A549 (cell line): ENCODE measurements at regions not wholly inside any gene's neighbourhood (a gene's known extent, or its start where the extent isn't known, plus 50 kb on each side); places are given as distances from the start of the nearest gene placed in this dataset.

Experiments used
- ATAC-seq, 2 experiments: fragments of 200-7000 bp in 1 of 2; fragments of >200 bp in 1 of 2; cut with Nextera tagmentation in 1 of 2; cut with Tn5 transposase in 1 of 2; 3 replicates each; pipeline versions ENCODE4 v1.8.0 to v1.9.1; 2018 to 2020; ENCODE audit warnings: mild to moderate bottlenecking in 1 of 2, moderate library complexity in 1 of 2
- CTCF ChIA-PET: fragments of 300-600 bp; sonication (Branson Sonifier 250); formaldehyde crosslinking; extraction: SDS; loops from one replicate; lab custom pipeline; 2021; ENCODE audit warnings: antibody characterized with exemption, inconsistent platforms; lab: Yijun Ruan, JAX
- POLR2A ChIA-PET: fragments of 350-600 bp; formaldehyde crosslinking; extraction: SDS; loops from one replicate; lab custom pipeline; 2021; ENCODE audit warnings: antibody characterized with exemption, inconsistent platforms; lab: Yijun Ruan, JAX
- DNase-seq, 2 experiments: peaks; one replicate each; pipeline versions ENCODE4 v3.0.0 to v3.0.0-alpha.2; 2011 to 2016; ENCODE audit warnings: low read depth in 1 of 2, low spot score in 1 of 2
- FAIRE-seq: peaks from 2 replicates; lab custom pipeline; 2011; peaks lifted over from hg19 to GRCh38; lab: Jason Lieb, UNC
- H3K27ac ChIP-seq, 2 experiments: fragments of >200 bp; sonication (Bioruptor Twin); formaldehyde crosslinking; 3 replicates each; pipeline ENCODE4 v1.5.1; 2016 to 2017
- H3K4me1 ChIP-seq: fragments of >200 bp; sonication (Bioruptor Twin); formaldehyde crosslinking; 3 replicates; pipeline ENCODE4 v1.6.1; 2016
- H3K4me2 ChIP-seq: fragments of >200 bp; sonication (Bioruptor Twin); formaldehyde crosslinking; 3 replicates; pipeline ENCODE4 v1.6.1; 2016
- H3K4me3 ChIP-seq: fragments of >200 bp; sonication (Bioruptor Twin); formaldehyde crosslinking; 3 replicates; pipeline ENCODE4 v1.5.1; 2016
- H3K9me3 ChIP-seq: fragments of >200 bp; sonication (Bioruptor Twin); formaldehyde crosslinking; 3 replicates; pipeline ENCODE4 v1.6.1; 2016
- CBX2 ChIP-seq: fragments of 200-600 bp; sonication (generic); IDR thresholded peaks from 2 replicates; pipeline ENCODE4 v1.6.1; 2016; ENCODE audit warnings: low read depth, mild to moderate bottlenecking, borderline replicate concordance
- CEBPB ChIP-seq, 2 experiments: fragments of >200 bp in 1 of 2; sonication (Bioruptor Twin) in 1 of 2; formaldehyde crosslinking in 1 of 2; IDR thresholded peaks; 2 replicates each; pipeline ENCODE4 v1.6.1; 2012 to 2016
- CTCF ChIP-seq: fragments of >200 bp; sonication (Bioruptor Twin); formaldehyde crosslinking; IDR thresholded peaks from 3 replicates; pipeline ENCODE4 v1.5.1; 2016
- EHF ChIP-seq: fragments of 250-450 bp; sonication (Bioruptor Pico); IDR thresholded peaks from 2 replicates; pipeline ENCODE4 v1.5.0; 2020; ENCODE audit warnings: mild to moderate bottlenecking
- FOSL2 ChIP-seq, 2 experiments: fragments of 450-650 bp in 1 of 2; fragments of >200 bp in 1 of 2; sonication (Bioruptor Twin) in 1 of 2; formaldehyde crosslinking; IDR thresholded peaks; 2 replicates each; pipeline versions ENCODE4 v1.5.0 to v1.6.1; 2016 to 2020; ENCODE audit warnings: mild to moderate bottlenecking in 1 of 2, moderate library complexity in 1 of 2
- HDAC2 ChIP-seq: fragments of 200-600 bp; sonication (generic); IDR thresholded peaks from 2 replicates; pipeline ENCODE4 v1.6.1; 2016
- HEYL ChIP-seq: fragments of 250-450 bp; sonication (Bioruptor Pico); IDR thresholded peaks from 2 replicates; pipeline ENCODE4 v1.8.0; 2021; ENCODE audit warnings: mild to moderate bottlenecking, moderate library complexity
- HOXA7 ChIP-seq: fragments of 250-450 bp; sonication (Bioruptor Pico); IDR thresholded peaks from 2 replicates; pipeline ENCODE4 v1.5.0; 2020; ENCODE audit warnings: mild to moderate bottlenecking, moderate library complexity
- HOXB13 ChIP-seq: fragments of 250-450 bp; sonication (Bioruptor Pico); IDR thresholded peaks from 2 replicates; pipeline ENCODE4 v1.5.0; 2020; ENCODE audit warnings: low read depth, mild to moderate bottlenecking, moderate library complexity
- KDM1A ChIP-seq: fragments of 200-600 bp; sonication (generic); IDR thresholded peaks from 2 replicates; pipeline ENCODE4 v1.6.1; 2016; ENCODE audit warnings: low read depth, mild to moderate bottlenecking
- KDM5A ChIP-seq: fragments of 200-600 bp; sonication (generic); IDR thresholded peaks from 2 replicates; pipeline ENCODE4 v1.6.1; 2016; ENCODE audit warnings: antibody characterized with exemption, mild to moderate bottlenecking
- MAZ ChIP-seq: fragments of 150-350 bp; IDR thresholded peaks from 2 replicates; pipeline ENCODE4 v1.6.1; 2014; ENCODE audit warnings: antibody characterized with exemption, low read depth, low read length, borderline replicate concordance
- RCOR1 ChIP-seq: fragments of 150-350 bp; IDR thresholded peaks from 2 replicates; pipeline ENCODE4 v1.6.1; 2014; ENCODE audit warnings: antibody characterized with exemption, low read length, low read depth
- REST ChIP-seq: fragments of 200-600 bp; sonication (generic); IDR thresholded peaks from 2 replicates; pipeline ENCODE4 v1.6.1; 2016; ENCODE audit warnings: antibody characterized with exemption, mild to moderate bottlenecking, moderate library complexity
- RFX5 ChIP-seq: fragments of 450-650 bp; IDR thresholded peaks from 2 replicates; pipeline ENCODE4 v1.7.1; 2014; ENCODE audit warnings: antibody characterized with exemption, mild to moderate bottlenecking, moderate library complexity
- RNF2 ChIP-seq: fragments of 200-600 bp; sonication (generic); IDR thresholded peaks from 2 replicates; pipeline ENCODE4 v1.6.1; 2016; ENCODE audit warnings: low read depth, mild to moderate bottlenecking, antibody characterized with exemption, moderate library complexity, borderline replicate concordance
- SREBF2 ChIP-seq: fragments of 450-650 bp; IDR thresholded peaks from 2 replicates; pipeline ENCODE4 v1.6.1; 2014; ENCODE audit warnings: mild to moderate bottlenecking, moderate library complexity
- TFCP2L1 ChIP-seq: fragments of 250-450 bp; sonication (Bioruptor Pico); IDR thresholded peaks from 2 replicates; pipeline ENCODE4 v1.5.0; 2021; ENCODE audit warnings: mild to moderate bottlenecking
- TP53 ChIP-seq: fragments of 250-450 bp; sonication (Bioruptor Pico); IDR thresholded peaks from 2 replicates; pipeline ENCODE4 v1.5.0; 2021; ENCODE audit warnings: mild to moderate bottlenecking, moderate library complexity
- ZFP36 ChIP-seq: fragments of 450-650 bp; IDR thresholded peaks from 2 replicates; pipeline ENCODE4 v1.6.1; 2014; ENCODE audit warnings: borderline replicate concordance; ENCODE audit not compliant: partially characterized antibody
- ZNF302 ChIP-seq: fragments of 250-450 bp; sonication (Bioruptor Pico); IDR thresholded peaks from 2 replicates; pipeline ENCODE4 v1.9.0; 2021; ENCODE audit warnings: inconsistent platforms, mild to moderate bottlenecking, moderate library complexity
- ZSCAN20 ChIP-seq: fragments of 250-450 bp; sonication (Bioruptor Pico); IDR thresholded peaks from 2 replicates; pipeline ENCODE4 v1.8.0; 2022; ENCODE audit warnings: mild to moderate bottlenecking, moderate library complexity
- WGBS: methylation state at CpG from one replicate; pipeline ENCODE4 v1.1.6; 2017; ENCODE audit errors: missing lambda C conversion rate; 5-methylcytosine and 5-hydroxymethylcytosine counted together
- TF ChIP-seq, protein P1 (sequence below): fragments of 250-450 bp; sonication (Bioruptor Pico); IDR thresholded peaks from 2 replicates; pipeline ENCODE4 v1.5.0; 2021; ENCODE audit warnings: mild to moderate bottlenecking, moderate library complexity, borderline replicate concordance
- TF ChIP-seq, protein P2 (sequence below): fragments of 450-650 bp; IDR thresholded peaks from 2 replicates; pipeline ENCODE4 v1.6.1; 2014; ENCODE audit warnings: antibody characterized with exemption

GRCh38 chr5:104573949-104574709, 1011.5 kb upstream of the NUDT12 start (continued):
- no peak for TF ChIP-seq KDM1A
- no peak for TF ChIP-seq HEYL
- no peak for TF ChIP-seq TP53 (CRISPR knock-in tag)
- no peak for TF ChIP-seq CEBPB (IDR thresholded peaks at IDR 0.05)
- TF ChIP-seq, all 56 proteins: peak for 0

DNA sequence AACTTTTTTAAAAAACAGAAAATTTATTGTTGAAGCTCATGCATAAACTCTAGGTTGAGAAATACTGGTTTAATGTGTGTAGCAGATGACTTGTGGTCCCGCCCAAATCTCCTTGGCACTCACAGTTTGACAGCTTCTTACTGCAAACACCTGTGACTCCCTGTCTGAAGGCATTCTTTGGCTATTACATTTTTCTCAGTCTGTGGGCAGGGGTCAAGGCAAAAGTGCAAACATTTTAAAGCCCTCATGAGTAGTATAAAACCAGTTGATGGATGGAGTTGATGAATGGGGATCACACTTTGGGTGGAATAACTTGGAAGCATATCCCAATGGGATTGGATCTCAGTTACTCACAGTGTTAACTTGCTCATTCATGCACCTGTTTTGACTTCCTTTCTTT, 1007.0 kb upstream of the NUDT12 start:
- CTCF ChIA-PET: no interaction called here
- POLR2A ChIA-PET: no interaction called here
- TF ChIP-seq MAZ (no peak), CEBPB (IDR thresholded peaks at IDR 0.05) (no peak), REST (no peak), CBX2 (no peak), EHF (CRISPR knock-in tag) (no peak), CTCF (no peak), HOXA7 (CRISPR knock-in tag) (no peak), RCOR1 (no peak), ZSCAN20 (CRISPR knock-in tag) (no peak), RNF2 (no peak), SREBF2 (no peak), ZFP36 (no peak)
- TF ChIP-seq, protein P1, sequence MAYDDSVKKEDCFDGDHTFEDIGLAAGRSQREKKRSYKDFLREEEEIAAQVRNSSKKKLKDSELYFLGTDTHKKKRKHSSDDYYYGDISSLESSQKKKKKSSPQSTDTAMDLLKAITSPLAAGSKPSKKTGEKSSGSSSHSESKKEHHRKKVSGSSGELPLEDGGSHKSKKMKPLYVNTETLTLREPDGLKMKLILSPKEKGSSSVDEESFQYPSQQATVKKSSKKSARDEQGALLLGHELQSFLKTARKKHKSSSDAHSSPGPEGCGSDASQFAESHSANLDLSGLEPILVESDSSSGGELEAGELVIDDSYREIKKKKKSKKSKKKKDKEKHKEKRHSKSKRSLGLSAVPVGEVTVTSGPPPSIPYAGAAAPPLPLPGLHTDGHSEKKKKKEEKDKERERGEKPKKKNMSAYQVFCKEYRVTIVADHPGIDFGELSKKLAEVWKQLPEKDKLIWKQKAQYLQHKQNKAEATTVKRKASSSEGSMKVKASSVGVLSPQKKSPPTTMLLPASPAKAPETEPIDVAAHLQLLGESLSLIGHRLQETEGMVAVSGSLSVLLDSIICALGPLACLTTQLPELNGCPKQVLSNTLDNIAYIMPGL (CRISPR knock-in tag): no peak
- H3K4me3 ChIP-seq: no peak overlapping the region
- H3K4me2 ChIP-seq: no peak overlapping the region
- no peak for FAIRE-seq
- no peak for ATAC-seq
- 46% methylated on average over 1 of the region's 1 CpG for WGBS
- no peak for DNase-seq
- no peaks in the 10 kb centered on the region for H3K9me3 ChIP-seq
- H3K27ac ChIP-seq: no peak overlapping the region
- no peaks in the 10 kb centered on the region for H3K4me1 ChIP-seq

GRCh38 chr5:104564530-104564929, 1001.9 kb upstream of the NUDT12 start:
- CTCF ChIA-PET: interaction anchor here (0.9 kb wide), 1 partner anchor 17 kb away, joined by 3 read pairs; no protein-coding TSS in a partner anchor
- ATAC-seq (no peak), DNase-seq (no peak), FAIRE-seq (no peak)
- Histone ChIP-seq H3K4me2 (no peak overlapping the region), H3K27ac (no peak overlapping the region), H3K4me1 (no peaks in the 10 kb centered on the region), H3K9me3 (no peaks in the 10 kb centered on the region), H3K4me3 (no peak overlapping the region)
- POLR2A ChIA-PET: no interaction called here
- WGBS: 84% methylated on average over 4 of the region's 4 CpGs
- TF ChIP-seq RFX5 (no peak), CTCF (no peak), HOXB13 (no peak), KDM5A (no peak), HDAC2 (no peak), RNF2 (no peak), TFCP2L1 (no peak), FOSL2 (IDR thresholded peaks at IDR 0.05) (no peak), FOSL2 (CRISPR knock-in tag; IDR thresholded peaks at IDR 0.05) (no peak), ZNF302 (no peak), MAZ (no peak), SREBF2 (no peak), KDM1A (no peak)
- TF ChIP-seq, protein P2, sequence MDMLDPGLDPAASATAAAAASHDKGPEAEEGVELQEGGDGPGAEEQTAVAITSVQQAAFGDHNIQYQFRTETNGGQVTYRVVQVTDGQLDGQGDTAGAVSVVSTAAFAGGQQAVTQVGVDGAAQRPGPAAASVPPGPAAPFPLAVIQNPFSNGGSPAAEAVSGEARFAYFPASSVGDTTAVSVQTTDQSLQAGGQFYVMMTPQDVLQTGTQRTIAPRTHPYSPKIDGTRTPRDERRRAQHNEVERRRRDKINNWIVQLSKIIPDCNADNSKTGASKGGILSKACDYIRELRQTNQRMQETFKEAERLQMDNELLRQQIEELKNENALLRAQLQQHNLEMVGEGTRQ: no peak
